Ovary (tissue), 3 donors: ENCODE measurements at regions not wholly inside any gene's neighbourhood (a gene's known extent, or its start where the extent isn't known, plus 50 kb on each side); places are given as distances from the start of the nearest gene placed in this dataset.

ENCODE experiments used
- CTCF ChIP-seq, 3 donors: fragments of 450-650 bp in 2 of 3; fragments of 200-600 bp in 1 of 3; IDR thresholded peaks; one replicate each; pipeline versions ENCODE4 v1.5.1 to v1.8.0; 2016 to 2022; ENCODE audit warnings: antibody characterized with exemption in 3 of 3, mild to moderate bottlenecking in 1 of 3
- EP300 ChIP-seq: sonication (generic); formaldehyde crosslinking; IDR thresholded peaks from one replicate; pipeline ENCODE4 v1.6.1; 2017; ENCODE audit warnings: antibody characterized with exemption
- donor health status: DM: no; HTN: no; CAD: no.

- TF ChIP-seq EP300: no peak
- TF ChIP-seq CTCF (IDR thresholded peaks at IDR 0.05): no peak
Observed at GRCh38 chr2:210861038-210861665, 304.8 kb downstream of the CPS1 start.
